Heart left ventricle (tissue), 16 donors: ENCODE measurements at regions not wholly inside any gene's neighbourhood (a gene's known extent, or its start where the extent isn't known, plus 50 kb on each side); places are given as distances from the start of the nearest gene placed in this dataset.

Source experiments
- ATAC-seq, 4 donors: fragments of 200-7000 bp; cut with Tn5 transposase; one replicate each; pipeline ENCODE4 v1.9.1; 2020 to 2022; ENCODE audit warnings: moderate library complexity in 4 of 4, mild to moderate bottlenecking in 3 of 4, moderate number of reproducible peaks in 1 of 4
- DNase-seq, 5 donors: peaks; one replicate each; pipeline ENCODE4 v3.0.0-alpha.2; 2020
- H3K27ac ChIP-seq, 12 donors: fragments of 200-600 bp; sonication (generic) in 4 of 12; one replicate each; pipeline versions ENCODE4 v1.5.0 to v1.8.0; 2016 to 2022; ENCODE audit warnings: mild to moderate bottlenecking in 2 of 12
- H3K27me3 ChIP-seq, 9 donors: fragments of 200-600 bp; sonication (generic) in 2 of 9; one replicate each; pipeline versions ENCODE4 v1.5.1 to v1.8.0; 2016 to 2022; ENCODE audit warnings: mild to moderate bottlenecking in 3 of 9
- H3K36me3 ChIP-seq, 9 donors: fragments of 200-600 bp; sonication (generic) in 2 of 9; one replicate each; pipeline versions ENCODE4 v1.5.0 to v1.8.0; 2018 to 2022; ENCODE audit warnings: mild to moderate bottlenecking in 2 of 9
- H3K4me1 ChIP-seq, 12 donors: fragments of 200-600 bp; sonication (generic) in 4 of 12; one replicate each; pipeline versions ENCODE4 v1.5.0 to v1.8.0; 2016 to 2022; ENCODE audit warnings: mild to moderate bottlenecking in 3 of 12
- H3K4me3 ChIP-seq, 12 donors: fragments of 200-600 bp; sonication (generic) in 4 of 12; one replicate each; pipeline versions ENCODE4 v1.5.0 to v1.8.0; 2017 to 2022; ENCODE audit warnings: mild to moderate bottlenecking in 9 of 12, moderate library complexity in 4 of 12
- H3K9me3 ChIP-seq, 12 donors: fragments of 200-600 bp; sonication (generic) in 4 of 12; one replicate each; pipeline versions ENCODE4 v1.5.0 to v1.8.0; 2016 to 2022; ENCODE audit warnings: mild to moderate bottlenecking in 1 of 12
- POLR2A ChIP-seq, 2 donors: fragments of 450-650 bp; IDR thresholded peaks; one replicate each; pipeline ENCODE4 v1.6.1; 2017; ENCODE audit warnings: antibody characterized with exemption in 2 of 2, mild to moderate bottlenecking in 2 of 2, moderate library complexity in 2 of 2
- WGBS, 4 donors: extraction: QIAGEN DNeasy Blood & Tissue Kit in 2 of 4; methylation state at CpG; one replicate each; pipeline versions ENCODE4 v1.1.5 to v1.1.7; 2013 to 2018; 5-methylcytosine and 5-hydroxymethylcytosine counted together
- intact Hi-C, 10 donors: fragments of 100-400 bp; cut with DNase I; formaldehyde crosslinking; loops; one replicate each; pipeline versions ENCODE4 v1.11.1 to v1.14.2; 2022
- TF ChIP-seq, protein P1 (sequence below), 12 donors: fragments of 200-600 bp; sonication (generic) in 4 of 12; IDR thresholded peaks; one replicate each; pipeline versions ENCODE4 v1.5.0 to v1.8.0; 2018 to 2022; ENCODE audit warnings: antibody characterized with exemption in 12 of 12, mild to moderate bottlenecking in 5 of 12
- donor health status: ischemic (EF 13 %, LVEDD 7.1; RV severe dilation, severe dysfunction).
- donor health status: healthy with polysubstance abuse.
- donor health status: DM: no; HTN: yes; CAD: no.
- donor health status: DM: no; HTN: no; CAD: no.
- donor health status: ischemic (EF 25% LVEDD 6.9; RV normal size, moderate dysfunction).
- donor health status: ischemic (EF 25% LVEDD 5.7; RV mildly dilated, moderate dysfunction).
- donor health status: healthy.
- donor health status: DM: yes; HTN: yes; CAD: no.
- donor health status: ischemic (EF 35%, LVEDD 5.7; RV mildly dilated, moderate dysfunction).
- donor health status: nonischemic (EF 11% LVEDD 7.7; RV severe dilation, severe dysfunction).
- donor health status: DM: yes; HTN: yes; CAD: no.
- donor health status: PGD.
- donor health status: ischemic (EF 29% LVEDD 5.4; RV normal size, mild dysfunction).
- donor health status: nonischemic (EF 23%, LVEDD 6.1; RV moderate dilation, normal function).

DNA sequence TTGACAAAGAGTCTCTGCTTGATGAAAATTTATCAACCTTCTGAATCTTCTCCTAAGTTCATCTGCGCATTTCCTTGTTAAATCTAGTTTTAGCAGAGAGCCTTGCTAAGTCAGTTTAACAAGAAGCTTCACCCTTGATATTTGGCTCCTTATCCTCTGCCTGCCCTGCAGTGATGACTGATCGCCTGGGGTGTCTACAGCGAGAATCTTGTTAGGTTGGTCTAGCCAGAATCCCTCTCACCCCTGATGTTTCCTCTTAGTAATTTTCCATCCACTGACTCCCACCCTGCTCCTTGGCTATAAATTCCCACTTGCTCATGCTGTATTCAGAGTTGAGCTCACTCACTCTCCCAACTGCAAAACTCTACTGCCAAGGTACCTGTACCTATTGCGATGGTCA lies 114.1 kb downstream of the TENT5A start:
- Histone ChIP-seq H3K4me3 (no peak overlapping the region), H3K4me1 (no peaks in the 10 kb centered on the region), H3K9me3 (no peaks in the 10 kb centered on the region), H3K27me3 (no peaks in the 10 kb centered on the region), H3K27ac (no peak overlapping the region), H3K36me3 (no peaks in the 10 kb centered on the region)
- TF ChIP-seq POLR2A (IDR thresholded peaks at IDR 0.05), result no peak
- TF ChIP-seq, protein P1, sequence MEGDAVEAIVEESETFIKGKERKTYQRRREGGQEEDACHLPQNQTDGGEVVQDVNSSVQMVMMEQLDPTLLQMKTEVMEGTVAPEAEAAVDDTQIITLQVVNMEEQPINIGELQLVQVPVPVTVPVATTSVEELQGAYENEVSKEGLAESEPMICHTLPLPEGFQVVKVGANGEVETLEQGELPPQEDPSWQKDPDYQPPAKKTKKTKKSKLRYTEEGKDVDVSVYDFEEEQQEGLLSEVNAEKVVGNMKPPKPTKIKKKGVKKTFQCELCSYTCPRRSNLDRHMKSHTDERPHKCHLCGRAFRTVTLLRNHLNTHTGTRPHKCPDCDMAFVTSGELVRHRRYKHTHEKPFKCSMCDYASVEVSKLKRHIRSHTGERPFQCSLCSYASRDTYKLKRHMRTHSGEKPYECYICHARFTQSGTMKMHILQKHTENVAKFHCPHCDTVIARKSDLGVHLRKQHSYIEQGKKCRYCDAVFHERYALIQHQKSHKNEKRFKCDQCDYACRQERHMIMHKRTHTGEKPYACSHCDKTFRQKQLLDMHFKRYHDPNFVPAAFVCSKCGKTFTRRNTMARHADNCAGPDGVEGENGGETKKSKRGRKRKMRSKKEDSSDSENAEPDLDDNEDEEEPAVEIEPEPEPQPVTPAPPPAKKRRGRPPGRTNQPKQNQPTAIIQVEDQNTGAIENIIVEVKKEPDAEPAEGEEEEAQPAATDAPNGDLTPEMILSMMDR (IDR thresholded peaks at IDR 0.05), result no peak
- WGBS, 4 donors, result 88 to 90% (median 89%) methylated on average over 4 of the region's 4 CpGs
- ATAC-seq, result no peak
- intact Hi-C loops, result no loop called here
- DNase-seq, result no peak

- 79 to 89% (median 82%) methylated on average over 5 of the region's 5 CpGs for WGBS, 4 donors
- intact Hi-C loops, result no loop called here
Measured at GRCh38 chr6:81636930-81637568, 115.4 kb downstream of the TENT5A start.

GRCh38 chr6:81634155-81634880 lies 118.2 kb downstream of the TENT5A start:
- H3K36me3 ChIP-seq, result no peaks in the 10 kb centered on the region
- no peaks in the 10 kb centered on the region for H3K27me3 ChIP-seq
- no peaks in the 10 kb centered on the region for H3K4me1 ChIP-seq
- DNase-seq, result peak in 1 of 5 donors; percentile 22
- peaks cover 0 to 25% (median 15%) of the 10 kb centered on the region in 12 donors for H3K9me3 ChIP-seq
- H3K4me3 ChIP-seq, result no peak overlapping the region
- no peak for ATAC-seq
- intact Hi-C loops, result no loop called here
- H3K27ac ChIP-seq, result no peak overlapping the region
- TF ChIP-seq, protein P1 (IDR thresholded peaks at IDR 0.05), result no peak
- TF ChIP-seq POLR2A (IDR thresholded peaks at IDR 0.05), result no peak
- 85 to 99% (median 95%) methylated on average over 3 of the region's 3 CpGs for WGBS, 4 donors

More at GRCh38 chr6:81636930-81637568, 115.4 kb downstream of the TENT5A start:
- DNase-seq (no peak), ATAC-seq (no peak)
- TF ChIP-seq, protein P1 (IDR thresholded peaks at IDR 0.05), result no peak
- no peak for TF ChIP-seq POLR2A (IDR thresholded peaks at IDR 0.05)
- Histone ChIP-seq H3K4me1 (no peaks in the 10 kb centered on the region), H3K4me3 (no peak overlapping the region), H3K36me3 (no peaks in the 10 kb centered on the region), H3K27ac (no peak overlapping the region), H3K27me3 (no peaks in the 10 kb centered on the region), H3K9me3 (no peaks in the 10 kb centered on the region)

GRCh38 chr6:81633391-81633790 lies 119.1 kb downstream of the TENT5A start:
- DNase-seq (no peak), ATAC-seq (no peak)
- H3K9me3 ChIP-seq, result peaks cover 0 to 34% (median 19%) of the 10 kb centered on the region in 12 donors
- no peak for TF ChIP-seq POLR2A (IDR thresholded peaks at IDR 0.05)
- TF ChIP-seq, protein P1 (IDR thresholded peaks at IDR 0.05), result no peak
- H3K27me3 ChIP-seq, result no peaks in the 10 kb centered on the region
- no peaks in the 10 kb centered on the region for H3K4me1 ChIP-seq
- no peak overlapping the region for H3K4me3 ChIP-seq
- no peak overlapping the region for H3K27ac ChIP-seq
- H3K36me3 ChIP-seq, result no peaks in the 10 kb centered on the region
- intact Hi-C loops, result no loop called here
